Activated CD4-positive, alpha-beta T cell treated with anti-CD3 and anti-CD28 coated beads for 48 hours (primary cell): ENCODE measurements at regions not wholly inside any gene's neighbourhood (a gene's known extent, or its start where the extent isn't known, plus 50 kb on each side); places are given as distances from the start of the nearest gene placed in this dataset.

Experiments used
- DNase-seq: peaks from one replicate; pipeline ENCODE4 v3.0.0-alpha.2; 2020

- DNase-seq = no peak
Measured at GRCh38 chr1:57788313-57788712, 364.5 kb upstream of the DAB1 start.

GRCh38 chr1:57784356-57784755 lies 360.5 kb upstream of the DAB1 start:
- DNase-seq = no peak

- DNase-seq = no peak
Measured at GRCh38 chr1:57782357-57782756, 358.5 kb upstream of the DAB1 start.

- no peak for DNase-seq
Measured at GRCh38 chr1:57772580-57773195, 348.8 kb upstream of the DAB1 start.

- no peak for DNase-seq
Measured at GRCh38 chr1:57770772-57771171, 346.9 kb upstream of the DAB1 start.

GRCh38 chr1:57770236-57770635 lies 346.4 kb upstream of the DAB1 start:
- no peak for DNase-seq

GRCh38 chr1:57761628-57762027 lies 337.8 kb upstream of the DAB1 start:
- DNase-seq = no peak

GRCh38 chr1:57752843-57753242 lies 329.0 kb upstream of the DAB1 start:
- no peak for DNase-seq

- no peak for DNase-seq
Measured at GRCh38 chr1:57748719-57749118, 324.9 kb upstream of the DAB1 start.

- DNase-seq = no peak
Measured at GRCh38 chr1:57747818-57748217, 324.0 kb upstream of the DAB1 start.

GRCh38 chr1:57741521-57741920 lies 317.7 kb upstream of the DAB1 start:
- DNase-seq = no peak

- DNase-seq = no peak
Measured at GRCh38 chr1:57736940-57737339, 313.1 kb upstream of the DAB1 start.

GRCh38 chr1:57729181-57729580 lies 305.3 kb upstream of the DAB1 start:
- no peak for DNase-seq

GRCh38 chr1:57727121-57727520 lies 303.3 kb upstream of the DAB1 start:
- no peak for DNase-seq

GRCh38 chr1:57725318-57725717 lies 301.5 kb upstream of the DAB1 start:
- DNase-seq = no peak

GRCh38 chr1:57724535-57724934 lies 300.7 kb upstream of the DAB1 start:
- no peak for DNase-seq

GRCh38 chr1:57722285-57722978 lies 298.6 kb upstream of the DAB1 start:
- DNase-seq = no peak

- no peak for DNase-seq
Measured at GRCh38 chr1:57721001-57721400, 297.1 kb upstream of the DAB1 start.

GRCh38 chr1:57719274-57719673 lies 295.4 kb upstream of the DAB1 start:
- no peak for DNase-seq

GRCh38 chr1:57713501-57713900 lies 289.6 kb upstream of the DAB1 start:
- DNase-seq = no peak

- no peak for DNase-seq
Measured at GRCh38 chr1:57712846-57713245, 289.0 kb upstream of the DAB1 start.

GRCh38 chr1:57711326-57711725 lies 287.5 kb upstream of the DAB1 start:
- DNase-seq = no peak

- DNase-seq = no peak
Measured at GRCh38 chr1:57707631-57708030, 283.8 kb upstream of the DAB1 start.

GRCh38 chr1:57704811-57705210 lies 281.0 kb upstream of the DAB1 start:
- no peak for DNase-seq

- no peak for DNase-seq
Measured at GRCh38 chr1:57704231-57704630, 280.4 kb upstream of the DAB1 start.
